ENCODE measurements at regions not wholly inside any gene's neighbourhood (a gene's known extent, or its start where the extent isn't known, plus 50 kb on each side); places are given as distances from the start of the nearest gene placed in this dataset.
"Not testable (repeated sequence)": the region's sequence is repeated elsewhere in the genome, so short reads cannot be mapped to it uniquely, and the experiment has no call there.

DNA sequence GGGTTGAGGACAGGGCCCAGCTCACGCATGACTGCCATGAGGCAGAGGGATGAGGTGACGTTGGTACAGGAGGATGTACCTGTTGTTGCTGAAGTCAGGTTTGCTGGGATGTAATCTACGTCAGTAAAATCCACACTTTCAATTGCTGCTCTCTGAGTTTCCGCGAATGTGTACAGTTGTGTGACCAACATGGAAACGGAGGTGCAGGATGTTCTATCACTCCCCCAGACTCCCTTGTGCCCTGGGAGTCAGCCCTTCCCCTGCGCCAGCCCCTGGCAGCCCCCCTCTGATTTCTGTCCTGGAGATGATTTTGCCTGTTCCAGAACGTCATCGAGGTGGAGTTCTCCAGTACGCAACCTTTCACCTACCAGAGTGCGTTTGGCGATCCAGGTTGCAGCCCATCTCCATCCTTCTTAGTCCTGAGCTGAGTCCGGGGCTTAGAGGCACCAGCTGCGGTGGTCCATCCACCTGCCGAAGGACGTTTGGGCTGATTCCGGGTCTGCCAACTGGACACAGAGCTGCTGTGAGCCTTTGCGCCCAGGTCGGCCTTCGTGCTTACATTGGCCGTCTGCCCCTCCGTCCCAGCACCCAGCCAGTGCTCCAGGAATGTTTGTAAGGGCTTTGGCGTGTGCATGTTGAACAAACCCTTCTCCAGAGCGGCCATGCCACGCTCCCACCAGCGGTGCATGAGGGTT is 213.5 kb upstream of the ZNF469 start:
- CTCF ChIA-PET (ENCODE audit: low intra/inter-chr PET ratio); BruUV-seq (replicated peaks); H3K4me2 ChIP-seq (ENCODE audit: insufficient read depth, low read length); H2AFZ ChIP-seq (ENCODE audit: low read depth, low read length); H3K9me1 ChIP-seq (ENCODE audit: control insufficient read depth, insufficient read depth, low read length); H3K9ac ChIP-seq (ENCODE audit: insufficient read depth in 1 of 2, low read depth in 2 of 2, low read length in 2 of 2); H3K9me3 ChIP-seq (replicated peaks; ENCODE audit: control insufficient read depth, insufficient read depth, low read depth, low read length); in situ Hi-C loops (cut with MboI); H3K79me2 ChIP-seq (ENCODE audit: control insufficient read depth, insufficient read depth, low read length); H4K20me1 ChIP-seq (replicated peaks; ENCODE audit: control insufficient read depth, insufficient read depth, low read length); H3K4me3 ChIP-seq; ATAC-seq; intact Hi-C loops (cut with micrococcal nuclease); H3K36me3 ChIP-seq (ENCODE audit: control insufficient read depth, insufficient read depth, low read length); H3K27ac ChIP-seq (ENCODE audit: extremely low read depth, low read depth, low read length); FAIRE-seq; H3K4me1 ChIP-seq (replicated peaks in 1 of 2; ENCODE audit: control insufficient read depth in 2 of 2, insufficient read depth in 2 of 2, low read length in 2 of 2); POLR2A ChIA-PET; DNase-seq (ENCODE audit: extremely low read depth in 1 of 4, low spot score in 3 of 4): not testable (repeated sequence)
- peaks cover 2 to 37% of the 10 kb centered on the region in 2 experiments; a peak in 2 of 5 replicates for H3K27me3 ChIP-seq (ENCODE audit: control insufficient read depth in 2 of 2, insufficient read depth in 2 of 2, low read length in 2 of 2)
- 3% methylated on average over 21 of the region's 26 CpGs for WGBS (ENCODE audit: insufficient coverage, low coverage, missing lambda C conversion rate)

DNA sequence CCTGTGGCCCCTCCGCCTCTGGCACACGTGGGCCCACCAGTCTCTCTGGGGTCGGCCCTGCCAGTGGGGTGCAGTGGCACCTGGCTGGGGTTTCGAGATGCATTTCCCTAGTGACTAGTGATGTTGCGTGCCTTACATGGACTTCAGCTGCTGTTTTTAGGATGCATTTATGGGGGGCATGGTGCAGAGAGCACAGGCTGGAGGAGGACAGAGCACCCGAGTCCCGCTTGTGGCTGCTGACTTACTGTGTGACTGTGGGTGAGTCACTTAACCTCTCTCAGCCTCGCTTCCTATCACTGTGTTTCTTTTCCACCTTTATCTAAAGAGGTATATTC is 213.0 kb upstream of the ZNF469 start:
- H3K4me2 ChIP-seq (ENCODE audit: insufficient read depth, low read length); FAIRE-seq; H3K4me1 ChIP-seq (replicated peaks in 1 of 2; ENCODE audit: control insufficient read depth in 2 of 2, insufficient read depth in 2 of 2, low read length in 2 of 2); H3K9ac ChIP-seq (ENCODE audit: insufficient read depth in 1 of 2, low read depth in 2 of 2, low read length in 2 of 2); H3K4me3 ChIP-seq; H3K27ac ChIP-seq (ENCODE audit: extremely low read depth, low read depth, low read length); H2AFZ ChIP-seq (ENCODE audit: low read depth, low read length); BruUV-seq (replicated peaks); DNase-seq (ENCODE audit: extremely low read depth in 1 of 4, low spot score in 3 of 4); H4K20me1 ChIP-seq (replicated peaks; ENCODE audit: control insufficient read depth, insufficient read depth, low read length); POLR2A ChIA-PET; H3K79me2 ChIP-seq (ENCODE audit: control insufficient read depth, insufficient read depth, low read length); H3K9me3 ChIP-seq (replicated peaks; ENCODE audit: control insufficient read depth, insufficient read depth, low read depth, low read length); H3K36me3 ChIP-seq (ENCODE audit: control insufficient read depth, insufficient read depth, low read length); in situ Hi-C loops (cut with MboI); intact Hi-C loops (cut with micrococcal nuclease); H3K9me1 ChIP-seq (ENCODE audit: control insufficient read depth, insufficient read depth, low read length); ATAC-seq; CTCF ChIA-PET (ENCODE audit: low intra/inter-chr PET ratio): not testable (repeated sequence)
- WGBS (ENCODE audit: insufficient coverage, low coverage, missing lambda C conversion rate): 6% methylated on average over 4 of the region's 8 CpGs
- peaks cover 2 to 32% of the 10 kb centered on the region in 2 experiments; a peak in 2 of 5 replicates for H3K27me3 ChIP-seq (ENCODE audit: control insufficient read depth in 2 of 2, insufficient read depth in 2 of 2, low read length in 2 of 2)

Data from K562 (cell line).